ENCODE measurements at regions not wholly inside any gene's neighbourhood (a gene's known extent, or its start where the extent isn't known, plus 50 kb on each side); places are given as distances from the start of the nearest gene placed in this dataset.
"Not testable (repeated sequence)": the region's sequence is repeated elsewhere in the genome, so short reads cannot be mapped to it uniquely, and the experiment has no call there.

DNA sequence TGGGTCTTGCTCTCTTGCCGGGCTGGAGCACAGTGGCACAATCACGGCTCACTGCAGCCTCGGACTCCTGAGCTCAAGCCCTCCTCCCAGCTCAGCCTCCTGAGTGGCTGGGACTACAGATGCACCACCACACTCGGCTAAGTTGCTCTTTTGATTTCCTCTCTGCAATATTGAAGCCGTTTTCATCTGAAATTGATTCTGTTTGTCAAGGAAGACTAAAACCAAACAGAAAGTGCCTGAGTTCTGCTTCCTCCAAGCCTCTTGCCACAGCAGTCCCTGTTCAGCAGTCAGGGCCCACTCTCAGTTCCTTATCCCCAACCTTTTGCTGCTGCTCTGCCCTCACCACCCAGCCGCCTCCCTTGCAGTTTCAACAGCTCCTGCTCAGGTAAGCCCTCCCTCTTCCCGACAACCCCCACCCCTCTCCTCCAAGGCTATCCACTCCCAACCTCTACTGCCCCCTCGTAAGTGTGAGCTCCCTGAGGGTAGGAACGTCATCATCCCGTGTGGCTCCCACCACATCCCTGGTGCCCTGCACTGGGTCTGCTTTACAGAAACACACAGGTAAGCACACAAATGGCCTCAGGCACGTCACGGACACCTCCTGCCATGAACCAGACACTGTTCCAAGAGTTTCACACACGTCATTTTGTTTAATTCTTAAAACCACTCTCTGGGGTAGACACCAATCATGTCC lies 70.7 kb upstream of the TAB2 start:
- no peak for DNase-seq

DNA sequence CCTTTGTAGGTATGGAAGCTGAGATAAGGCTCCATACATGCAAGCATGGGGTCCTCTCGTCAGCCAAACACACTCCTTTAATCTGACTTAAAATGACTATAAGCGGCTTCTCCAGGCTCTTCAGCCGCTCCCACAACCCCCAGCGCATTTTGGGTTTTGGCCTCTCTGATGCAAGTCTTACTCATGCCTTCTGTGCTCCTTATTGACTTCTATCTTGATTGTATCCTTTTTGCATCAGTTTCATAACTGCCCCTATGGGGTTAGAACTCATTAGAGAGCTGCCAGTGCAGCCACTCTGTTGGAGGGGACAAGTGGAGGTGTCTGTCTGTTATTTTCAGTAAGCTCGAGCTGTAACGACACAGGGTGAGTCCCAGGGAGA lies 70.1 kb upstream of the TAB2 start:
- no peak for DNase-seq

DNA sequence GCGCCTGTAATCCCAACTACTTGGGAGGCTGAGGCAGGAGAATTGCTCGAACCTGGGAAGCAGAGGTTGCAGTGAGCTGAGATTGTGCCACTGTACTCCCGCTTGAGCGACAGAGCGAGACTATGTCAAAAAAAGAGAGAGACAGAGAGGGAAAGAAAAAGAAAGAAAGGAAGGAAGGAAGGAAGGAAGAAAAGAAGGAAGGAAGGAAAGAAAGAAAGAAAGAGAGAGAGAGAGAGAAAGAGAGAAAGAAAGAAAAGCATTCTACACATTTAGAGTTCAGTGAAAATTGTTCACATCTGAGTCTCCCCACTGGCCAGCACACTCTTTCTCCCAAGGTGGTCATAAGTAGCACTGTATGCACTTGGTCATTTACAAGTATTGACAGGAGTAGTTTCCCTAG lies 69.2 kb upstream of the TAB2 start:
- DNase-seq, result not testable (repeated sequence)

DNA sequence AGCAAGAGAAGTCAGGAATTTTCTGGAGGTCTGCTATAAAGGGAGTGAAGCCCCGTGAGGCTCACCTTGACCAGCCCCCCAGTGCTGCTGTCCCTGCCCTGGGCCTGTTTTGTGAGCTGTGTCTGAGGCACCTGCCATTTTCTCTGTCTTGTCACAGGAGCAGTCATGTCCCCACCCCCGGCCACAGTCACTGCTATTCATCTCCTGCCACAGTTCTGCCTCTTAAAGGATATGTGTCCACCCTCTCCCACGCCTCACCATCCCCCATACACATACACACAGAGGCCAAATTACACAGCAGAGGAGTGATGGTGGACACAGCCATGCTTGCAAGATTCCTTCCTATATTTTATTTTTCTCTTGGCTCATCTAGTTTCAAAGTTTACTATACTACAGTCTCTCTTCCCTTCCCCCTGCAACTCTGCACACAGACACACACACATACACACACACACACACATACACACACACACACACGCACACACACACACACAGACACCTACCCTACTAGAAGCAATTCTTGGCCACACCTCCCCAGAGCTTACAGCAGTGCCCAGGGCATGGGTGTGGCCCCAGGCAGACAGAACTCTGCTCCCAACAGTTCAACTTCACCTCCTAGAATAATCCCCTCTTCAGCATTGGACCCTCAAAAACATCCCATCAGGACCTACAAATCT lies 68.7 kb upstream of the TAB2 start:
- no peak for DNase-seq

DNA sequence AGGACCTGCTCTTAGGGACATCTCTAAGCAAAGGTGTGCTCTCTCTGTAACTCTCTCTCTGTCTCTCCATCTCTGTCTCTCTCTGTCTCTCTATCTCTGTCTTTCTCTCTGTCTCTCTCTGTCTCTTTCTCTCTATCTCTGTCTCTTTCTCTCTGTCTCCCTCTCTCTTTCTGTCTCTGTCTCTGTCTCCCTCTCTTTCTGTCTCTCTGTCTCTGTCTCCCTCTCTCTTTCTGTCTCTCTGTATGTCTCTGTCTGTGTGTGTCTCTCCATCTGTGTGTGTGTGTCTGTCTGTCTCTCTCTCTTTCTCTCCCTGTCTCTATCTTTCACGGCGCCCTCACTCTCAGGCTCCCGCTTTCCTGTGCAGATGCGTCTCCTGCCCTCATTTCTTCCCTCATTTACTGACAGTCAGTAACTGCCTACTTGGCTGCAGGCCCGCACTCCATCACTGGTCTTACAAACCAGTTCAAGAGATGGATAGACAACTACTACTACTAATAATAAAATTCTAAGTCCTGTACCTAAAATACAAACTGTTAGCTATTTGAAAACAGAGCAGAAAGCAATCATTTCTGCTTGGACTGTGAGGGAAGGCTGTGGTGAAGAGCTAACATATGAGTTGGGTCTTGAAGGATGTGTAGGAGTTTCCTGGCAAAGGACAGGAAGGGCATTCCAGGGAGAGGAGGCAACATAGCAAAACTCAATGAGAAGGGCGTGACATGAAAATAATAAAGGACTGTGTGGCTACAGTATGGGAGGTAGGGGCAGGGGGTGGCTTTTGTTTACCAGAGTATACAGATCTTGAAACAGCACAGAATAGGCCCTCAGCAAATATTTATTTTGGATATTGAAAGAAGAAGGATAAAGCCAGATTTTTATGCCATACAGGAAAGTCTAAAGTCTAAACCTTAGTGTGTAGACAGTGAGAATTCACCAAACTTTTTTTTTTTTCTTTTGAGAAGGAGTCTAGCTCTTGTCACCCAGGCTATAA lies 67.8 kb upstream of the TAB2 start:
- DNase-seq, result no peak

DNA sequence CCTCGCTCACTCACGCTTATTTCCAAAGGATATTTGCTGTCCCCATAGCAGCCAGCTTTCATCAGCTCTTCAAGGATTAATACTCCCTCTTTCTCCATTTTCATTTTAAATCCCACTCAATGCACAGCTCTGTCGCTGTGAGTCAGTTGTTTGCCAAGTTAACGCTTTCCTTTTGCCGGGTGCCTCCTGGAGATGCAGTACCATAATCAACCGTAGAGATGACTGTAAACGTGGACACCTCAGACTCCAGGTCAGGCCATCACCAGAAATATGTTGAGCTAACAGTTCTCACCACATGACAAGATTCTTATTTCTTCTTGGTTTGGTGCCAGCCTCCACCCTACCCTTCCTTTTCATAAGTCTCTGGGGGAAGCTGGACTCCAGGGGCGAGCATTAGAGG lies 66.6 kb upstream of the TAB2 start:
- no peak for DNase-seq

DNA sequence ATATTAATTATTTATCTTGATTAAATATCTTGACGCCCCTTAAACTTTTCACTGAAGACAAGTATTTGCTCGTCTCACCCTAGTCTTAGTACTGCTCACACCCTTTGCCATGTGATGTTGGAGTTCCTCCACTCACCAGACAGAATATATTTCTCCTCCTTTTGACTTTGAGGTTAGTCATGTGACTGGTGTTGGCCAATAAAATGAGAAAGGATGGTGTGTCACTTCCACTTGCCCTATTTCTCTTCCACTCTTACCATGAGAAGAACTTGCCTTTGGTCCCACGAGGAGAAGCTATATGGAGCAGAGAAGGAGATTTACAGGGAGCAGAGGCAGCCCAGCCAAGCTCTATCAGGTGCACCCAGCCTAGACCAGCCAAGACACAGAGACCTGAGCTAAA lies 64.9 kb upstream of the TAB2 start:
- no peak for DNase-seq

DNA sequence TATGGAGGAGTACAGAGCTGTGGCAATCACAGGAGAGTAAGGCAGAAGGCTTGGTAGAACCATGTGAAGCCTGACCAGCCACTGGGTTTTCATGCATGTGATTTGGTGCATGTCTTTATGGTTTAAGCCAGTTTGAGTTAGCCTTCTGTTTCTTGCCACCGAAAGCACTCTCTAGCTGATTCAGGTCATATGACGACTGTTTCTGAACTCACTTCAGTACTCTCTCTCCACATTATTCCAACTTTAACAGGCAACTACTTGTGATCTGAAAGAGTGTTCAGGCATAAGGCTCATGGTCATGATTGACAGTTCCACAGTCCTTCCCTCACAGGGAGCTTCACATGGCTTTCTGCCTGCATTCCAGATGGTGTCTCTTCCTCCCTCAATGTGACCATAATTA lies 63.3 kb upstream of the TAB2 start:
- no peak for DNase-seq

DNA sequence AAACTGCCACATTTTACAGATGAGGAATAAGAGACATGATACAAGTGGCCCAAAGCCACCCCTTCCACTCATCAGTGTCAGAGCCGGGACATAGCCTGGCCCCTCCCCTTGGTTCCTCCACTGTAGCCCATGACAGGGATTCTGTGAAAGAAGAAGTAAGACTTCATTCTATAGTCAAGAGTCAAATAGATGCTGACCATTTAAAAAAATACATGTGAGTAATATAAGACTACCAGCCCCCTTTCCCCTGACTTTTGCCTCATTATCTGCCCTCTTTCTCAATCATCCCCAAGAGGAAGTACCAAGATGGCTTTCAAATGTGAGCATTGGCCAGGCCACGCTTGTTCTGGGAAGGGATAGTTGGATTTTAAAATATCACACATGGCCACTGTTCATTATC lies 57.8 kb upstream of the TAB2 start:
- DNase-seq, result no peak

DNA sequence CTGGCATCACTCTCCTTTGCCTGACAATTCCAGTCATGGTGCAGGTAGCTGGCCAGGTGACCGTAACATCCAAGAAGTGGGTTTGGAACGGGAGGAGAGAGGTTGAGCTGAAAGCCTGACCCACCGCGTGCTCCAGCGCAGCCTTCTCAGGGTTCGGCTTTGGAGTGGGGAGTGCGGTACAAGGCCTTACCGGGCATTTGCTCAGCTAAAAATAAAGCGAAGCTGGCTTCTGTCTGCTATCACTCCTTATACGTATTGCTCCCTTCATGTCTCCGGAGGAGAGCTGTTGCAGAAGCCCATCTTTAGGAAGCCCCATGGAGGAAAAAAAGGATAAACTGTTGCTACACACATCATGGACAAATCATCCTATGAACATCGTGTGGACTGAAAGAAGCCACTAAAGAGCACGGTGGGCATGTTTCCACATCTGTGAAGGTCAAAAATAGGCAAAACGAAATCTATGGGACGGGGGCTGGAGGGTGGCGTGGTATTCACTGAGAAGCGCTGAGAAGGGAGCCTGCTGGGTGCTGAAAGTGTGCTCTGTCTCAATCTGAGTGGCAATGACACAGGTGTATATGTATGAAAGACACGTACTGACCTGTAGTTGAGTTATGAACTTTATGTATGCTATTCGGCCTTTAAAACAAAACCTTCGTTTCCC lies 57.2 kb upstream of the TAB2 start:
- DNase-seq, result no peak

DNA sequence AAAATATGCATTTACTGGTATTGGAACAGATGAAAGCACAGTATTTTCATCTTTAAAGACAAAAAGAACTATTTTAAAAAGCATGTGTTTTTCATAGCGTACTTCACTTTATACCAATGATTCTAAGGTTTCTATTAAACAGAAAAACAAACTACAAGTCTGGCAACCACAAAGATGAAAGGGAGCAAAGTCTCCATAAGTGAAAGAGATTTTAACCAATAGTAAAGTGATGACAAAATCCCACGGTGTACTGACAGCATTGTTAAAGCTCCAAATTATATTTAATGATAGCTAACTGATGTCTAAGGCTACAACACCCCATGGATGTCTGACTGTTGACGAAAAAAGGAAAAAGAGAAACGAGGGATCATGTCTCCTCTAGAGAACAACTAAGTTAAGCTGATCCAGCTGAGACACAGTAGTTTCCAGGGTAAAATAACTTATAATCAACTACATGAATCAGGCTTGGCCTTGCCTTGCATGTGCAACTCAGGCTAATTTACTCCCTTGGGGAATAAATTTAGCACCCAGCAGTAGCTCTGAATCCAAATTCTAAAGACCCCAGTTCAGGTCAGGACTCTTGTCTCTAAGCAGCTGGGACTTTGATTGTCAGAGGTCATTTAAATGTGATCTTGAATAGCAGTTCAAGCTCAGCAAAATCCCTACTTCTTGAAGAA lies 56.0 kb upstream of the TAB2 start:
- no peak for DNase-seq

DNA sequence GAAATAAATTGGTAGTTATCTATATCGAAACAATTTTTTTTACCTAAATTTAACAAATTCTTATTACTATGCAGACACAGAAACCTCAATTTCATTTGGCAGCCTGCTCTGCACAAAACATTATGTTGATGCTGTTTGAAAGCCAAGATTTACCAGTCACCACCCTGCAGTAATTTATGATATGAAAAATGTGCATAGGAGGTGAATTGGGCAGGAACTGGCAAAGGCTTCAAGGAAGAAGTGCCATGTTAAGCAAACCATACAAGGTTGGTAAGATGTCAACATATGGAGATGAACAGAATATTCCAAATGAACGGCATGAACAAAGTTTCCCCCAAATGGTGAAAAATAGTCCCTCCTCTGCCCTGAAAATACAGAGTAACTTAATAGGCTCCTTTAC lies 54.2 kb upstream of the TAB2 start:
- DNase-seq, result no peak

DNA sequence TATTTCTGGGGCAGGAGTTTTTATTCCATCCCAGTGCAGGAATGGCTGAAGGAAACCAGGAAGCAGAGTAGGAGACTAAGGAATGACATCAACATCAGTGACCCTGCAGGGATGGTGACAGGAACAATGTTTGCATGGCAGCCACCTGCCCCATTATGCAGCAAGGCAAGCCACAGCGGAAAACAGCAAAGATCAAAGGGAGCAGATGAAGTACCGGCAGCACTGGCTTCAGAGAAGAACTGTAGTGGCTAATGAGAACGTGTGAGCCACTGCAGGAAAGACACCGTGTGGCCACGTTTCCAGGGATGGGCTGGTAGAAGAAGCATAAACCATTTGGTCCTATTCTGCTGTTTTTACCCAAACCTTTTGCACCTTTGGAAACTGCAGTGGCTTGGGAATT lies 52.9 kb upstream of the TAB2 start:
- DNase-seq, result no peak

DNA sequence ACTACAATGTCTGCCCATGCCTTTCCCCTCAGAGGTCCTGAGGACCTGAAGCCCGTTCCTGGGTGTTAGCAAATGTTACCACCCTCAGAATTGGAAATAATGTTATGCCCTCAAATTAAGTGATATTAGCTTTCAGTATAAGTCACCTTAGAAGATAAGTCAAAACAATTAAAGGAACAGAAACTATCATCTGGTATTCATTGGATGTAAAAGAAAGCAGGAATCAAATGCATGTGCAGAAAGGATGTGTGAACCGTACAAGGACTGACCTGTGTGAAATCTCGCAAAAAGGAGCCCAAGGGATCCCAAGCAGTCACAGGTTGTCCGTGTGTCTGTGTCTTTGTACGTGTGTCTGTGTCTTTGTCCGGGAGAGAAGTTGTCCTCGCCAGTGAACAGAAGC lies 51.6 kb upstream of the TAB2 start:
- DNase-seq, result no peak

DNA sequence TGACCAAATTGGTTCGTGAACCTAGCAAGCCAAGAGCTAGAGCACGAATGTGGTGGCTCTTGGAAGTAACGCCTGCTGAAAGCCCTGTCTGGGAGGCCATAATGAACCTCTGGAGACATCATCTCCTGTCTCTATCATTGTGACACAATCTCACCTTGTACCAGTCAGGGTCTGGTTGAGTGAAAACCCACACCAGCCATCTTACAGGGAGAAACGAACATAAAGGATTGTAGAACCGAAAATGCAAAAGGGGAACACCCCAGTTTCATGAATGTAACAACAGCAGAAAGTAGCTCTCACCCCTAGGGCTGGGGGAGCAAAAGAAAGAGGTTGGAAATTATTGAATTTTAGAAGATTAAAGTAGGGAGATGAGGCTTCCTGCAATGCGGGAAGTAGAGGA lies 50.9 kb upstream of the TAB2 start:
- DNase-seq, result no peak

DNA sequence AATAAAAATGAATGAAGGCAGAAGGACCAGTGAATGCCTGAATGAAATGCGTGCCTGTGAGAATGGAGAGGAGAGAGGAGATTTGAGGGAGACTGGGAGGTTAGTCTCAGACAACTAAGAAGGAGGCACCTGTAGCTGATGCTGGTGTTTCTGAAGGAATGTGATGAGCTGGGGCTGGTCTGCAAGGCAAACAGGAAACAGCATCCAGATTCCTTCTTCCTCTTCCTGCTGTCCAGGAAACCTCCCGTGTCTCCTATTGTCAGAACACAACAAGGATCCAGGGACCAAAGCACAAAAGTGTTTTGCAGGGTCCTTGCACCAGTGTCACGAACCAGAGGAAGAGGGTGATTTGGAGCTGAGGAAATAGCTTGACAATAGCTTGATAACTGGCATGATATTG lies 50.4 kb upstream of the TAB2 start:
- no peak for DNase-seq

DNA sequence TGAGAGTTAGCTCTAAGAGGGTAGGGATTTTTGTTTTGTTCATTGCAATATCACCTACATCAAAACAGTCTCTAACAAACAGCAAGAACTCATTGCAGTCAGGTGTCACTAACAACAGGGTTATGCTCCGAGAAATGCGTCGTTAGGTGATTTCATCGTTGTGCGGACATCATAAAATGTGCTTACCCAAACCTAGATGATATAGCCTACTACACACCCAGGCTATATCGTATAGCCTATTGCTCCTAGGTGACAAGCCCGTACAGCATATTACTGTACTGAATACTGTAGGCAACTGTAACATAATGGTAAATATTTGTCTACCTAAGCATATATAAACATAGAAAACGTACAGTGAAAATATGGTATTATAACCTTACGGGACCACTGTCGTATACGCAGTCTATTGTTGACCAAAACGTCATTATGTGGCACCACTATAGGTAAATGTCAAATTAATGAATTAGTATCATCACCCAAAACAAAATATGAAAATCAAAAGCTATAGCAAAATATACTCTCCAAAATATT lies 49.9 kb upstream of the TAB2 start:
- no peak for DNase-seq
